ENCODE measurements at regions not wholly inside any gene's neighbourhood (a gene's known extent, or its start where the extent isn't known, plus 50 kb on each side); places are given as distances from the start of the nearest gene placed in this dataset.
"Not testable (repeated sequence)": the region's sequence is repeated elsewhere in the genome, so short reads cannot be mapped to it uniquely, and the experiment has no call there.

DNA sequence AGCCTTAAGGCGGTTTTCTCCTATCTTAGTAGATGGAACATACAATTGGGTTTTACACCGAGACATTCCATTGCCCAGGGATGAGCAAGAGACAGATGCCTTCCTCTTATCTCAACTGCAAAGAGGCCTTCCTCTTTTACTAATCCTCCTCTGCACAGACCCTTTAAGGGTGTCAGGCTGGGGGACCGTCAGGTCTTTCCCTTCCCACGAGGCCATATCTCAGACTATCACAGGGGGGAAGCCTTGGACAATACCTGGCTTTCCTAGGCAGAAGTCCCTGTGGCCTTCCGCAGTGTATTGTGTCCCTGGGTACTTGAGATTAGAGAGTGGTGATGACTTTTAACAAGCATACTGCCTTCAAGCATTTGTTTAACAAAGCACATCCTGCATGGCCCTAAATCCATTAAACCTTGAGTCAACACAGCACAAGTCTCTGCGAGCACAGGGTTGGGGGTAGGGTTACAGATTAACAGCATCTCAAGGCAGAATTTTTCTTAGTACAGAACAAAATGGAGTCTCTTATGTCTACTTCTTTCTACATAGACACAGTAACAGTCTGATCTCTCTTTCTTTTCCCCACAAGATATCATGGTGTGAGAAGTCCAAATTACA is 874.1 kb downstream of the RAPGEF2 start:
- H3K36me3 ChIP-seq (ENCODE audit: control insufficient read depth in 2 of 4, insufficient read depth in 4 of 4, low read length in 3 of 4); H2BK120ac ChIP-seq (replicated peaks; ENCODE audit: low read depth, low read length); H2AK5ac ChIP-seq (ENCODE audit: low read depth, low read length); H3K27me3 ChIP-seq (replicated peaks in 1 of 4; ENCODE audit: control insufficient read depth in 3 of 4, extremely low read depth in 1 of 4, insufficient read depth in 3 of 4, low read length in 3 of 4); H3K4ac ChIP-seq (replicated peaks; ENCODE audit: insufficient read length, low read depth, low read length); H3K79me1 ChIP-seq (ENCODE audit: low read depth, low read length); H3K9ac ChIP-seq (replicated peaks in 1 of 4; ENCODE audit: extremely low read depth in 1 of 4, low read depth in 3 of 4, low read length in 3 of 4); H2BK15ac ChIP-seq (ENCODE audit: low read length); H3K4me2 ChIP-seq (ENCODE audit: insufficient read depth in 1 of 2, low read depth in 2 of 2, low read length in 2 of 2); H4K91ac ChIP-seq (replicated peaks; ENCODE audit: insufficient read length, low read length); H3K4me1 ChIP-seq (replicated peaks in 1 of 4; ENCODE audit: control insufficient read depth in 3 of 4, insufficient read depth in 4 of 4, low read length in 3 of 4); CTCF ChIA-PET (ENCODE audit: partially characterized antibody); POLR2A ChIA-PET (ENCODE audit: partially characterized antibody); H3K4me3 ChIP-seq (ENCODE audit: extremely low read depth in 1 of 4, insufficient read depth in 2 of 4, low read depth in 3 of 4, low read length in 4 of 4); H3K56ac ChIP-seq (replicated peaks; ENCODE audit: insufficient read length, low read depth, low read length); H4K20me1 ChIP-seq (replicated peaks in 1 of 2; ENCODE audit: control insufficient read depth in 1 of 2, insufficient read depth in 2 of 2, low read length in 2 of 2); H2BK12ac ChIP-seq (ENCODE audit: low read depth, low read length); H3K14ac ChIP-seq (ENCODE audit: insufficient read length); DNase-seq (ENCODE audit: low read depth in 1 of 2, low spot score in 2 of 2); H2BK20ac ChIP-seq (ENCODE audit: low read length); H4K8ac ChIP-seq (ENCODE audit: extremely low read depth, insufficient read depth, low read length); H2AFZ ChIP-seq (ENCODE audit: low read length); H4K5ac ChIP-seq (ENCODE audit: insufficient read length, low read depth, low read length); H3K79me2 ChIP-seq (ENCODE audit: control insufficient read depth in 1 of 2, insufficient read depth in 2 of 2, low read length in 2 of 2); H3K23ac ChIP-seq (ENCODE audit: insufficient read length); H3K27ac ChIP-seq (ENCODE audit: low read depth, low read length); H3K23me2 ChIP-seq (ENCODE audit: low read depth, low read length); FAIRE-seq: not testable (repeated sequence)
- Histone ChIP-seq H2BK5ac (ENCODE audit: low read depth, low read length) (peak overlapping the region; percentile 18; the same call in 1 of the 2 replicates), H3K9me3 (ENCODE audit: insufficient read depth in 2 of 2, low read depth in 1 of 2, low read length in 1 of 2) (peaks cover 10% of the 10 kb centered on the region in 2 experiments; a peak in 2 of 4 replicates), H3K18ac (ENCODE audit: extremely low read depth, low read length) (0 out of 2 replicates have a peak overlapping the region, but pooled peaks have one; percentile 55)
- WGBS, 2 experiments (ENCODE audit: extremely low coverage in 1 of 2, insufficient coverage in 1 of 2, insufficient read length in 1 of 2, insufficient replicate concordance in 2 of 2, low coverage in 1 of 2, low lambda C conversion rate in 2 of 2, missing lambda C conversion rate in 1 of 2), result 72% methylated on average over 6 of the region's 6 CpGs; no CpG with 5 or more reads in 1 of the 2 experiments
- peak; percentile 11 to 20; a peak in 2 of 4 replicates for TF ChIP-seq RAD21 (IDR thresholded peaks at IDR 0.05 in 1 of 2, conservative IDR thresholded peaks at IDR 0.05 in 1 of 2; ENCODE audit: low read depth in 2 of 2, low read length in 2 of 2)

Measured in H1 (cell line).